SU-DHL-6 (cell line): ENCODE measurements at regions not wholly inside any gene's neighbourhood (a gene's known extent, or its start where the extent isn't known, plus 50 kb on each side); places are given as distances from the start of the nearest gene placed in this dataset.

Source experiments
- H2AFZ ChIP-seq: fragments of 200-600 bp; sonication (generic); 2 replicates; pipeline ENCODE4 v1.6.1; 2014; ENCODE audit warnings: low read depth, mild to moderate bottlenecking, moderate library complexity, mixed read lengths, antibody characterized with exemption, low read length; ENCODE audit not compliant: severe bottlenecking
- H3F3A ChIP-seq: fragments of 200-600 bp; shearing (Covaris generic); 2 replicates; pipeline ENCODE4 v1.6.0; 2016; ENCODE audit warnings: antibody characterized with exemption, mild to moderate bottlenecking; ENCODE audit not compliant: insufficient read depth
- H3K27ac ChIP-seq: fragments of 200-600 bp; sonication (generic); 2 replicates; pipeline ENCODE4 v1.5.1; 2016; ENCODE audit warnings: low read depth, mild to moderate bottlenecking, low read length, moderate library complexity, mixed read lengths
- H3K27me3 ChIP-seq: fragments of 200-600 bp; sonication (generic), shearing (Covaris generic); 2 replicates; pipeline ENCODE4 v1.6.0; 2014; ENCODE audit warnings: mild to moderate bottlenecking, low read length
- H3K36me3 ChIP-seq: fragments of 200-600 bp; sonication (generic); 2 replicates; pipeline ENCODE4 v1.6.1; 2014; ENCODE audit warnings: mild to moderate bottlenecking, low read length, mixed read lengths
- H3K4me2 ChIP-seq: fragments of 300-600, 200-600 bp; shearing (Covaris generic), sonication (generic); 2 replicates; pipeline ENCODE4 v1.6.0; 2014; ENCODE audit warnings: low read length, low read depth, mild to moderate bottlenecking; ENCODE audit not compliant: poor library complexity, severe bottlenecking
- H3K4me3 ChIP-seq: fragments of 200-600 bp; sonication (generic); 2 replicates; pipeline ENCODE4 v1.5.1; 2014; ENCODE audit warnings: antibody characterized with exemption, low read length, mild to moderate bottlenecking, mixed read lengths; ENCODE audit not compliant: insufficient read depth, poor library complexity, severe bottlenecking
- H3K79me2 ChIP-seq: fragments of 200-600 bp; sonication (generic); 2 replicates; pipeline ENCODE4 v1.6.1; 2014; ENCODE audit warnings: mild to moderate bottlenecking, low read length, moderate library complexity; ENCODE audit not compliant: insufficient read depth
- H3K9ac ChIP-seq: fragments of 200-600 bp; sonication (generic); 2 replicates; pipeline ENCODE4 v1.7.0; 2014; ENCODE audit warnings: mild to moderate bottlenecking, low read length
- H3K9me2 ChIP-seq: fragments of 200-600 bp; sonication (generic); replicated peaks from 2 replicates; pipeline ENCODE4 v1.6.1; 2014; ENCODE audit warnings: low read length; ENCODE audit not compliant: insufficient read depth
- H3K9me3 ChIP-seq: fragments of 200-600 bp; sonication (generic); 2 replicates; pipeline ENCODE4 v1.6.1; 2014; ENCODE audit warnings: low read length, mixed read lengths; ENCODE audit not compliant: insufficient read depth
- H4K20me1 ChIP-seq: fragments of 200-600 bp; sonication (generic); 2 replicates; pipeline ENCODE4 v1.6.1; 2014; ENCODE audit warnings: low read depth, mild to moderate bottlenecking, antibody characterized with exemption, low read length, moderate library complexity, mixed read lengths
- EZH2phosphoT487 ChIP-seq: fragments of 200-600 bp; sonication (generic), shearing (Covaris generic); conservative IDR thresholded peaks from 2 replicates; pipeline ENCODE4 v1.6.1; 2018; ENCODE audit warnings: mild to moderate bottlenecking, antibody characterized with exemption, low read length, moderate library complexity, mixed read lengths
- TF ChIP-seq, protein P1 (sequence below): fragments of 200-600 bp; sonication (generic); IDR thresholded peaks from one replicate; pipeline ENCODE4 v1.5.1; 2017; ENCODE audit warnings: antibody characterized with exemption, mild to moderate bottlenecking, low read length, moderate library complexity; ENCODE audit not compliant: insufficient read depth, poor library complexity, severe bottlenecking

DNA sequence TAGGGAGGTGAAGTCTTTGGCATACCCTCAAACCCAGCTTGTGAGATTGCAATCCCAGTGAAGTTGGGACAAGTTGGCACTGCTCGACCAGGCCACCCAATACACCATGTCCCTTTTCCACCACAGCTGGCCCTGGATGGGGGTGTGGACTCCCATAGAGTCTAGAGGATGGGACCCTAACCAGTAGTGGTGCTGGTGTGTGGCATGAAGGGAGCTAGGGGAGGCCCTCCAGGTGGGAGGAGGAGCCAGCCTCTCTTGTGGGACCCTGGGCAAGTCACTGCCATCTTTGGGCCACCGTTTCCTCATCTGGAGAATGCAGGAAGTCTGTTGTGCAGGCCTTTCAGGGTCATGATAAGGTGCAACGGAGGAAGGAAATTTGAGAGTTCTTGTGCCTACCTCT lies 1854.9 kb downstream of the TP53TG3F start:
- no peak overlapping the region for H2AFZ ChIP-seq
- H3K4me2 ChIP-seq = no peak overlapping the region
- H3K79me2 ChIP-seq = no peaks in the 10 kb centered on the region
- H4K20me1 ChIP-seq = no peaks in the 10 kb centered on the region
- no peak overlapping the region for H3K27ac ChIP-seq
- H3K9me2 ChIP-seq = no peaks in the 10 kb centered on the region
- H3F3A ChIP-seq = no peaks in the 10 kb centered on the region
- no peaks in the 10 kb centered on the region for H3K27me3 ChIP-seq
- no peaks in the 10 kb centered on the region for H3K9me3 ChIP-seq
- no peak overlapping the region for H3K9ac ChIP-seq
- TF ChIP-seq, protein P1, sequence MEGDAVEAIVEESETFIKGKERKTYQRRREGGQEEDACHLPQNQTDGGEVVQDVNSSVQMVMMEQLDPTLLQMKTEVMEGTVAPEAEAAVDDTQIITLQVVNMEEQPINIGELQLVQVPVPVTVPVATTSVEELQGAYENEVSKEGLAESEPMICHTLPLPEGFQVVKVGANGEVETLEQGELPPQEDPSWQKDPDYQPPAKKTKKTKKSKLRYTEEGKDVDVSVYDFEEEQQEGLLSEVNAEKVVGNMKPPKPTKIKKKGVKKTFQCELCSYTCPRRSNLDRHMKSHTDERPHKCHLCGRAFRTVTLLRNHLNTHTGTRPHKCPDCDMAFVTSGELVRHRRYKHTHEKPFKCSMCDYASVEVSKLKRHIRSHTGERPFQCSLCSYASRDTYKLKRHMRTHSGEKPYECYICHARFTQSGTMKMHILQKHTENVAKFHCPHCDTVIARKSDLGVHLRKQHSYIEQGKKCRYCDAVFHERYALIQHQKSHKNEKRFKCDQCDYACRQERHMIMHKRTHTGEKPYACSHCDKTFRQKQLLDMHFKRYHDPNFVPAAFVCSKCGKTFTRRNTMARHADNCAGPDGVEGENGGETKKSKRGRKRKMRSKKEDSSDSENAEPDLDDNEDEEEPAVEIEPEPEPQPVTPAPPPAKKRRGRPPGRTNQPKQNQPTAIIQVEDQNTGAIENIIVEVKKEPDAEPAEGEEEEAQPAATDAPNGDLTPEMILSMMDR = no peak
- TF ChIP-seq EZH2phosphoT487 = no peak
- no peak overlapping the region for H3K4me3 ChIP-seq
- no peaks in the 10 kb centered on the region for H3K36me3 ChIP-seq

DNA sequence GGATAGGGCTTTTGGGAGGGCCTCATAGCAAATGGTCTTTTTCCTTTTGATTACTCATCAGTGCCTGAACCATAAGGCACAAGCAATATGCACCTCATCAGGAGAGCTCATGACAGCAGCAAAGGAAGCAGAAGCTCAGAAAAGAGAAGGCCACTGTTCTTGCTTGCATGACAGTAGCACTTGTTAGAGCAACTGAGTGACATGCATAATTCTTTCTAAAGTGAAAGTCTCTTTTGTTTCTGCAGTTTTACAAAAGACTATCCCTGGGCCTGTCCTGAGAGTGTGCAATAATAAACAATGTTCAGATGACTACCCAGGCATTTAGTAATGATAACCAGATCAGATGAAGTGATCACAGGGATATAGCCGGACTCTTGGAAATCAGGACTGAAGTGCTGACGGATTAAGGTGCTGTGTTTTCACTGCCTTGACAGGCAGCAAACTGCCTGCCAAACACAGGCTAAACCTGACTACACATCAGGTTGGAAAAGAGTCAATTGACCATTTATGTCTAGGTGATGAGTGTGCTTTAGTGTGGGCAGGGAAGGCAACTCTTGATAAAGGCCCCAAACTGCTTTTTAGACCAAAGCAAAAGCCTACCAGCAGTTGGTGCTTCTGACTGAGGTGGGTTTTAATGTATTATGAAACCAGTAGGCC lies 1860.3 kb downstream of the TP53TG3F start:
- H3K4me2 ChIP-seq = no peak overlapping the region
- no peaks in the 10 kb centered on the region for H3K79me2 ChIP-seq
- H3K9me3 ChIP-seq = no peaks in the 10 kb centered on the region
- no peaks in the 10 kb centered on the region for H4K20me1 ChIP-seq
- H3K27me3 ChIP-seq = no peaks in the 10 kb centered on the region
- no peaks in the 10 kb centered on the region for H3F3A ChIP-seq
- H3K4me3 ChIP-seq = no peak overlapping the region
- no peak overlapping the region for H3K27ac ChIP-seq
- H2AFZ ChIP-seq = no peak overlapping the region
- H3K9me2 ChIP-seq = no peaks in the 10 kb centered on the region
- TF ChIP-seq, protein P1 = no peak
- no peak for TF ChIP-seq EZH2phosphoT487
- no peaks in the 10 kb centered on the region for H3K36me3 ChIP-seq
- no peak overlapping the region for H3K9ac ChIP-seq

DNA sequence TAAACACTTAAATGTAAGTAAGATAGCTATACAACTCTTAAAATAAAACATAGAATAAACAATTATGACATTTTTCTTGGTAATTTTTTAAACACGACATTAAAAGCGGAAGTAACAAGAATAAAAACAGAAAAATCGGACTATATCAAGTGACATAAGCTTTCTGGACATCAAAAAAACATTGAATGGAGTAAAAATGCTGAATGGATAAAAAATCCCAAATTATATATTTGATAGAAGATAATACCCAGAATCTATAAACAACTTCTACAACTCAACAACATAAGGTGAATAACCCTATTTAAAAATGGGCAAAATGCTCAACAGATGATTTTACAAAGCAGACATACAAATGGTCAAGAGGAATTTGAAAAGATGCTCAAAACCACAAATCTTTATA lies 1866.5 kb downstream of the TP53TG3F start:
- Histone ChIP-seq H2AFZ (no peak overlapping the region), H3K36me3 (no peaks in the 10 kb centered on the region), H3K27me3 (no peaks in the 10 kb centered on the region), H3K4me3 (no peak overlapping the region), H3K4me2 (no peak overlapping the region), H3K9me2 (no peaks in the 10 kb centered on the region), H3K9ac (no peak overlapping the region), H3K27ac (no peak overlapping the region), H3F3A (no peaks in the 10 kb centered on the region), H4K20me1 (no peaks in the 10 kb centered on the region), H3K9me3 (no peaks in the 10 kb centered on the region), H3K79me2 (no peaks in the 10 kb centered on the region)
- no peak for TF ChIP-seq EZH2phosphoT487
- TF ChIP-seq, protein P1 = no peak
